ENCODE measurements at regions not wholly inside any gene's neighbourhood (a gene's known extent, or its start where the extent isn't known, plus 50 kb on each side); places are given as distances from the start of the nearest gene placed in this dataset.
"Not testable (repeated sequence)": the region's sequence is repeated elsewhere in the genome, so short reads cannot be mapped to it uniquely, and the experiment has no call there.

DNA sequence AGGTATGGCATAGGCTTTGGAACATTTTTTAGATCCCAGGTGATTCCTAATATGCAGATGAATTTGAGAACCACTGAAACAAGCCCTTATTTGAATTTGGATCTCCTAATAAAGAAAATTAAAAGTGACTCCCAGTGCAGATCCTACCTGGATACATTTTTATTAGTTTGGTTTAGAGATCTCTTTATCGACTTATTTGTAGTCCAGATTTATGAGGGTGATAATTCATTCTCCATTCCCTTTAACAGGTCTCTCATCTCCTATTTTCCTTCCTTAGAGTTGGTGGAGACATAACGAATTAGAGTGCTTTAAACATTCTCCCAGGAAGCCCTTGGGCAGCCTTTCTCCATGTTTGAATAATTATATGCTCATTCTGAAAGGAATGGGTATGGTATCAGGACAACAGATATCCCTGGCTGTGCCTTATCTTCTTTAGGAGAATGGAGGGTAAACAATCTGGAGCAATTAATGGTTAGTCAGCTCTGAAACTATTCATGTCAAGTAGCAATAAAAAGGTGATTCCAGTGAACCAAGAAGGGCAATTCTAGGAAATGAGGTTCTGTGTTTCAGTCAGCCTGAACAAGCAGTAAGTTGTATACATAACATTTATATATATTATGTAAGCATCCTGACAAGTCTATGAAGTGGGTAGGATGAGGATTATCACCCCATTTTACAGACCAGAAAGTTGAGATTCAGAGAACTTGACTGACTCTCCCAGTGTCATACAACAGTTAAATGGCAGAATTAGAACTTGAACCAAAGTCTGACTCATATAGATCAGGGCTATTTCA, 53.9 kb upstream of the RCE1 start:
- DNase-seq (no peak), ATAC-seq (no peak)
- no peaks in the 10 kb centered on the region for H3K9me3 Mint-ChIP-seq
- POLR2A ChIA-PET = no interaction called here
- TF ChIP-seq, protein P1, sequence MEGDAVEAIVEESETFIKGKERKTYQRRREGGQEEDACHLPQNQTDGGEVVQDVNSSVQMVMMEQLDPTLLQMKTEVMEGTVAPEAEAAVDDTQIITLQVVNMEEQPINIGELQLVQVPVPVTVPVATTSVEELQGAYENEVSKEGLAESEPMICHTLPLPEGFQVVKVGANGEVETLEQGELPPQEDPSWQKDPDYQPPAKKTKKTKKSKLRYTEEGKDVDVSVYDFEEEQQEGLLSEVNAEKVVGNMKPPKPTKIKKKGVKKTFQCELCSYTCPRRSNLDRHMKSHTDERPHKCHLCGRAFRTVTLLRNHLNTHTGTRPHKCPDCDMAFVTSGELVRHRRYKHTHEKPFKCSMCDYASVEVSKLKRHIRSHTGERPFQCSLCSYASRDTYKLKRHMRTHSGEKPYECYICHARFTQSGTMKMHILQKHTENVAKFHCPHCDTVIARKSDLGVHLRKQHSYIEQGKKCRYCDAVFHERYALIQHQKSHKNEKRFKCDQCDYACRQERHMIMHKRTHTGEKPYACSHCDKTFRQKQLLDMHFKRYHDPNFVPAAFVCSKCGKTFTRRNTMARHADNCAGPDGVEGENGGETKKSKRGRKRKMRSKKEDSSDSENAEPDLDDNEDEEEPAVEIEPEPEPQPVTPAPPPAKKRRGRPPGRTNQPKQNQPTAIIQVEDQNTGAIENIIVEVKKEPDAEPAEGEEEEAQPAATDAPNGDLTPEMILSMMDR (IDR thresholded peaks at IDR 0.05) = no peak
- no peak overlapping the region for H3K27ac Mint-ChIP-seq
- H3K4me3 Mint-ChIP-seq = no peak overlapping the region
- H3K4me1 Mint-ChIP-seq (ENCODE audit: low read depth) = no peaks in the 10 kb centered on the region
- CTCF ChIA-PET = no interaction called here
- H3K27me3 Mint-ChIP-seq = no peaks in the 10 kb centered on the region
- intact Hi-C loops (cut with micrococcal nuclease) = no loop called here
- H3K36me3 Mint-ChIP-seq (ENCODE audit: low read depth) = no peaks in the 10 kb centered on the region

DNA sequence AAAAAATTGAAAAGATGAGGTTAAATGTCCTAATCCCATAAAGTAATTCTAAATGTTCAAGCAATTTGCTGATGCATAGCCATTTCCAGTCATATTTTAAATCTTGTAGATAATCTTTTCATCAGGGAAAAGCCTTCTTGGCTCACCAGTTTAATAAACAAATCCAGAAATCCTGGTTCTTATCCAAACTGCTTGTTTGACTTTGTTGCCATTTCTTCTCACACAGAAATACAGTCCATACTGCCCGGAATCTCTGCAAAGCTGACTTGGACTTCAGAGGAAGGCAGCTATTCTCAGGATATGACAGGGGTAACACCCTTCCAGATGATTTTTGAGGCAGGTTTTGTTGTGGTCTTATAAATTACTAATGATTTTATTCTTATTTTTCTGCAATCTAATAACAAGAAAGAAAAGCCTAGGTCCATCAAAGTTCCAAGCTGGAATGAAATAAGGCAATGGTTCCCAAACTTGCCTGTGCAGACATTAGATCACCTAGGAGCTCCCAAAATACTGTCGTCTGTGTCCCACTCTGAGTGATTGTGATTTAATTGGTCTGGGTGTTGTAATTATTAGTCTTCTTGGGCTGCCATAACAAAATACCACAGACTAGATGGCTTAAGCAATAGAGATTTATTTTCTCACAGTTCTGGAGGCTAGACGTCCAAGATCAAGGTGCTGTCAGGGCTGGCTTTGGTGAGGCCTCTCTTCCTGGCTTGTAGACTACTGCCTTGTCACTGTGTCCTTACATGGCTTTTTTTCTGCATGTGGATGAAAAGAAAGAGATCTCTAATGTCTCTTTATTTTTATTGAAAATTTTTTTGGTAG, 55.1 kb upstream of the RCE1 start:
- Mint-ChIP-seq H3K9me3 (no peaks in the 10 kb centered on the region), H3K27me3 (no peaks in the 10 kb centered on the region), H3K36me3 (ENCODE audit: low read depth) (no peaks in the 10 kb centered on the region), H3K4me1 (ENCODE audit: low read depth) (no peaks in the 10 kb centered on the region), H3K27ac (no peak overlapping the region), H3K4me3 (no peak overlapping the region)
- DNase-seq (no peak), ATAC-seq (no peak)
- intact Hi-C loops (cut with micrococcal nuclease) = no loop called here
- POLR2A ChIA-PET = interaction anchor here (1.0 kb wide), 1 partner anchor 9 kb away, joined by 4 read pairs; no protein-coding TSS in a partner anchor
- CTCF ChIA-PET = interaction anchor here (0.8 kb wide), 1 partner anchor 64 kb away, joined by 3 read pairs; no protein-coding TSS in a partner anchor
- TF ChIP-seq, protein P1 (IDR thresholded peaks at IDR 0.05) = no peak

DNA sequence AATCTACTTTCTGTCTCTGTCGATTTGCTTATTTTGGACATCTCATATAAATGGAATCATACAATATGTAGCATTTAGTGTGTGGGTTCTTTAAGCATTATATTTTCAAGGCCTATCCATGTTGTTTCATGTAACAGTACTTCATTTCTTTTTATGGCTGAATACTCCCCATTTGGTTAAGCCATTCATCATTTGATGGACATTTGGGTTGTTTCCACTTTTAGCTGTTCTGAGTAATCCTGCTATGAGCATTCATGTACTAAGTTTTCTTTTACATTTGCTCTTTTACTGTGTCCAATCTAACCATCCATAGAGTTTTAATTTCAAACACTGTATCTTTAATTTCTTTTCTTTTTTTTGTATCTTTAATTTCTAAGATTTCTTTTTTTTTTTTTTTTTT, 55.6 kb upstream of the SPTBN2 start:
- no peak for DNase-seq
- Mint-ChIP-seq H3K36me3 (ENCODE audit: low read depth) (no peaks in the 10 kb centered on the region), H3K27ac (no peak overlapping the region), H3K9me3 (no peaks in the 10 kb centered on the region), H3K27me3 (no peaks in the 10 kb centered on the region), H3K4me1 (ENCODE audit: low read depth) (no peaks in the 10 kb centered on the region), H3K4me3 (no peak overlapping the region)
- ChIA-PET CTCF (interaction anchor here (1.0 kb wide), 1 partner anchor 91 kb away, joined by 3 read pairs; no protein-coding TSS in a partner anchor), POLR2A (no interaction called here)
- TF ChIP-seq, protein P1 (IDR thresholded peaks at IDR 0.05) = no peak
- no peak for ATAC-seq
- intact Hi-C loops (cut with micrococcal nuclease) = no loop called here

DNA sequence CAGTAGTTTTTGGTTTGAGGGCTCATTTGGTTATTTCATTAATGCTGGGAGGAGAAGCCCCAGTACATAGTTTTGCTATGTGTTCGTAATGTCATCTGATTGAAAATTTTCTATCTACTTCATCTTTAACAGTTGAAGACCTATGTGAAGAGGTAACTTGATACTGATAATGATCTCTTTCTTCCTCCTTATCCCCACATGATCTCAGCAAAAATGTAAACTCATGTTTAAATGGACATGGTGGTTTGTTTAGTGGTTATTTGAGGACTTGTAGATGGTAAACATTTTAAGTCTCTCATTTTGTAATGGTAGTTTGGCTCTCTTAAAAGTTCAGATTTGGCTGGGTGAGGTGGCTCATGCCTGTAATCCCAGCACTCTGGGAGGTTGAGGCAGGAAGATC, 53.7 kb upstream of the SPTBN2 start:
- Mint-ChIP-seq H3K27me3 (no peaks in the 10 kb centered on the region), H3K36me3 (ENCODE audit: low read depth) (no peaks in the 10 kb centered on the region), H3K9me3 (no peaks in the 10 kb centered on the region), H3K4me1 (ENCODE audit: low read depth) (no peaks in the 10 kb centered on the region), H3K4me3 (no peak overlapping the region), H3K27ac (no peak overlapping the region)
- DNase-seq (no peak), ATAC-seq (no peak)
- CTCF ChIA-PET = no interaction called here
- TF ChIP-seq, protein P1 (IDR thresholded peaks at IDR 0.05) = no peak
- POLR2A ChIA-PET = no interaction called here
- intact Hi-C loops (cut with micrococcal nuclease) = no loop called here

DNA sequence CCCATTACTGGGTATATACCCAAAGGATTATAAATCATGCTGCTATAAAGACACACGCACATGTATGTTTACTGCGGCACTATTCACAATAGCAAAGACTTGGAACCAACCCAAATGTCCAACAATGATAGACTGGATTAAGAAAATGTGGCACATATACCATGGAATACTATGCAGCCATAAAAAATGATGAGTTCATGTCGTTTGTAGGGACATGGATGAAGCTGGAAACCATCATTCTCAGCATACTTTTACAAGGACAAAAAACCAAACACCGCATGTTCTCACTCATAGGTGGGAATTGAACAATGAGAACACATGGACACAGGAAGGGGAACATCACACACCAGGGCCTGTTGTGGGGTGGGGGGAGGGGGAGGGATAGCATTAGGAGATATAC, 50.6 kb upstream of the SPTBN2 start:
- H3K9me3 Mint-ChIP-seq; H3K27ac Mint-ChIP-seq; H3K4me3 Mint-ChIP-seq; POLR2A ChIA-PET; ATAC-seq; H3K4me1 Mint-ChIP-seq (ENCODE audit: low read depth); H3K36me3 Mint-ChIP-seq (ENCODE audit: low read depth); DNase-seq; intact Hi-C loops (cut with micrococcal nuclease); H3K27me3 Mint-ChIP-seq: not testable (repeated sequence)
- CTCF ChIA-PET = interaction anchor here (1.2 kb wide), 1 partner anchor 15 kb away, joined by 3 read pairs; no protein-coding TSS in a partner anchor
